ENCODE measurements at regions not wholly inside any gene's neighbourhood (a gene's known extent, or its start where the extent isn't known, plus 50 kb on each side); places are given as distances from the start of the nearest gene placed in this dataset.

GRCh38 chr9:73597039-73597438 is 445.4 kb downstream of the ANXA1 start:
- no TSS peak for BruUV-seq (replicated peaks)
- CTCF ChIA-PET = no interaction called here
- no peaks in the 10 kb centered on the region for H3K27me3 ChIP-seq (ENCODE audit: control insufficient read depth in 2 of 2, insufficient read depth in 2 of 2, low read length in 2 of 2)
- H3K27ac ChIP-seq (ENCODE audit: insufficient read depth, low read depth, low read length) = no peak overlapping the region
- H2AFZ ChIP-seq (ENCODE audit: low read depth, low read length) = no peak overlapping the region
- H3K79me2 ChIP-seq (ENCODE audit: control insufficient read depth, insufficient read depth, low read length) = no peaks in the 10 kb centered on the region
- no peaks in the 10 kb centered on the region for H4K20me1 ChIP-seq (replicated peaks; ENCODE audit: control insufficient read depth, extremely low read depth, insufficient read depth, low read length)
- H3K4me1 ChIP-seq (ENCODE audit: control insufficient read depth, extremely low read depth, insufficient read depth, low read length) = no peaks in the 10 kb centered on the region
- no peaks in the 10 kb centered on the region for H3K9me1 ChIP-seq (replicated peaks; ENCODE audit: control insufficient read depth, extremely low read depth, insufficient read depth, low read length)
- TF ChIP-seq POLR2AphosphoS5 (IDR thresholded peaks at IDR 0.05; ENCODE audit: insufficient read depth, low read depth, low read length) (no peak), CTCF (IDR thresholded peaks at IDR 0.05; ENCODE audit: extremely low read depth in 1 of 2, insufficient read depth in 1 of 2, low read depth in 1 of 2, low read length in 2 of 2) (no peak), EZH2 (IDR thresholded peaks at IDR 0.05; ENCODE audit: borderline replicate concordance, low read depth, low read length, severe bottlenecking) (no peak), FOS (IDR thresholded peaks at IDR 0.05; ENCODE audit: borderline replicate concordance, insufficient read depth, low read length) (no peak), JUN (IDR thresholded peaks at IDR 0.05; ENCODE audit: borderline replicate concordance, insufficient read depth, insufficient read length, low read depth) (no peak), POLR2A (IDR thresholded peaks at IDR 0.05; ENCODE audit: low read depth, low read length) (no peak), GATA2 (IDR thresholded peaks at IDR 0.05; ENCODE audit: insufficient read depth, insufficient read length, low read depth, low read length) (no peak)
- intact Hi-C loops (cut with micrococcal nuclease) = no loop called here
- FAIRE-seq = no peak
- no peak overlapping the region for H3K4me2 ChIP-seq (ENCODE audit: insufficient read depth, low read length)
- H3K9me3 ChIP-seq (replicated peaks; ENCODE audit: control insufficient read depth, insufficient read depth, low read length) = no peaks in the 10 kb centered on the region
- H3K9ac ChIP-seq (replicated peaks; ENCODE audit: extremely low read depth, insufficient read depth, low read length) = no peak overlapping the region
- dilution Hi-C loops (cut with MboI; ENCODE audit: extremely low pct_ligation_motif_present, low sequenced_read_pairs) = no loop called here
- POLR2A ChIA-PET = no interaction called here
- H3K4me3 ChIP-seq (replicated peaks in 1 of 3; ENCODE audit: insufficient read depth in 1 of 3, low read depth in 1 of 3, low read length in 3 of 3) = no peak overlapping the region
- DNase-seq (ENCODE audit: low read depth, low spot score) = no peak
- H3K36me3 ChIP-seq (ENCODE audit: control insufficient read depth in 2 of 2, extremely low read depth in 1 of 2, insufficient read depth in 2 of 2, low read length in 2 of 2) = no peaks in the 10 kb centered on the region

- Histone ChIP-seq H3K9me3 (replicated peaks; ENCODE audit: control insufficient read depth, insufficient read depth, low read length) (no peaks in the 10 kb centered on the region), H3K4me2 (ENCODE audit: insufficient read depth, low read length) (no peak overlapping the region), H3K9me1 (replicated peaks; ENCODE audit: control insufficient read depth, extremely low read depth, insufficient read depth, low read length) (no peaks in the 10 kb centered on the region), H3K4me3 (replicated peaks in 1 of 3; ENCODE audit: insufficient read depth in 1 of 3, low read depth in 1 of 3, low read length in 3 of 3) (no peak overlapping the region), H3K27ac (ENCODE audit: insufficient read depth, low read depth, low read length) (no peak overlapping the region), H3K4me1 (ENCODE audit: control insufficient read depth, extremely low read depth, insufficient read depth, low read length) (no peaks in the 10 kb centered on the region), H2AFZ (ENCODE audit: low read depth, low read length) (no peak overlapping the region), H4K20me1 (replicated peaks; ENCODE audit: control insufficient read depth, extremely low read depth, insufficient read depth, low read length) (no peaks in the 10 kb centered on the region), H3K79me2 (ENCODE audit: control insufficient read depth, insufficient read depth, low read length) (no peaks in the 10 kb centered on the region), H3K36me3 (ENCODE audit: control insufficient read depth in 2 of 2, extremely low read depth in 1 of 2, insufficient read depth in 2 of 2, low read length in 2 of 2) (no peaks in the 10 kb centered on the region), H3K9ac (replicated peaks; ENCODE audit: extremely low read depth, insufficient read depth, low read length) (no peak overlapping the region), H3K27me3 (ENCODE audit: control insufficient read depth in 2 of 2, insufficient read depth in 2 of 2, low read length in 2 of 2) (no peaks in the 10 kb centered on the region)
- FAIRE-seq = no peak
- no peak for TF ChIP-seq CTCF (IDR thresholded peaks at IDR 0.05; ENCODE audit: extremely low read depth in 1 of 2, insufficient read depth in 1 of 2, low read depth in 1 of 2, low read length in 2 of 2)
- TF ChIP-seq MAX (IDR thresholded peaks at IDR 0.05; ENCODE audit: insufficient read depth, insufficient read length) = no peak
- no peak for TF ChIP-seq FOS (IDR thresholded peaks at IDR 0.05; ENCODE audit: borderline replicate concordance, insufficient read depth, low read length)
- TF ChIP-seq EZH2 (IDR thresholded peaks at IDR 0.05; ENCODE audit: borderline replicate concordance, low read depth, low read length, severe bottlenecking) = no peak
- TF ChIP-seq POLR2A (IDR thresholded peaks at IDR 0.05; ENCODE audit: low read depth, low read length) = no peak
- no peak for TF ChIP-seq MYC (IDR thresholded peaks at IDR 0.05; ENCODE audit: low read depth, low read length)
- TF ChIP-seq JUN (IDR thresholded peaks at IDR 0.05; ENCODE audit: borderline replicate concordance, insufficient read depth, insufficient read length, low read depth) = no peak
- TF ChIP-seq POLR2AphosphoS5 (IDR thresholded peaks at IDR 0.05; ENCODE audit: insufficient read depth, low read depth, low read length) = no peak
- TF ChIP-seq GATA2 (IDR thresholded peaks at IDR 0.05; ENCODE audit: insufficient read depth, insufficient read length, low read depth, low read length) = no peak
- ChIA-PET POLR2A (no interaction called here), CTCF (no interaction called here)
- intact Hi-C loops (cut with micrococcal nuclease) (no loop called here), dilution Hi-C loops (cut with MboI; ENCODE audit: extremely low pct_ligation_motif_present, low sequenced_read_pairs) (no loop called here)
- no TSS peak for BruUV-seq (replicated peaks)
- DNase-seq (ENCODE audit: low read depth, low spot score) = no peak
Observed at GRCh38 chr9:73597771-73598170, 446.1 kb downstream of the ANXA1 start.

Measured in endothelial cell of umbilical vein (primary cell).